OCI-LY7 (cell line): ENCODE measurements at regions not wholly inside any gene's neighbourhood (a gene's known extent, or its start where the extent isn't known, plus 50 kb on each side); places are given as distances from the start of the nearest gene placed in this dataset.

ENCODE experiments used
- BruUV-seq: library from RNA; stranded (reverse); fragments of 400-500 nt; replicated peaks from 2 replicates; lab custom pipeline; 2021; lab: Mats Ljungman, UMichigan
- CTCF ChIA-PET: fragments of 300-600 bp; sonication (Branson Sonifier 250); formaldehyde crosslinking; loops from one replicate; lab custom pipeline; 2022; ENCODE audit warnings: antibody characterized with exemption; ENCODE audit not compliant: unreplicated experiment; lab: Charles Lee
- POLR2A ChIA-PET: fragments of 300-600 bp; sonication (Branson Sonifier 250); formaldehyde crosslinking; loops from one replicate; lab custom pipeline; 2022; ENCODE audit warnings: antibody characterized with exemption; lab: Charles Lee
- DNase-seq: peaks from one replicate; pipeline ENCODE4 v3.0.0-alpha.2; 2015; ENCODE audit warnings: low spot score
- H2AFZ ChIP-seq: fragments of 200-600 bp; sonication (generic), shearing (Covaris generic); 2 replicates; pipeline ENCODE4 v1.6.1; 2014; ENCODE audit warnings: mild to moderate bottlenecking, antibody characterized with exemption, low read length, moderate library complexity
- H3K27ac ChIP-seq: fragments of 200-600 bp; sonication (generic); 2 replicates; pipeline ENCODE4 v1.5.1; 2014; ENCODE audit warnings: mixed run types, low read depth, mild to moderate bottlenecking, moderate library complexity, low read length, inconsistent platforms; ENCODE audit not compliant: poor library complexity, severe bottlenecking
- H3K36me3 ChIP-seq: fragments of 200-600 bp; sonication (generic); 2 replicates; pipeline ENCODE4 v1.6.1; 2014; ENCODE audit warnings: mild to moderate bottlenecking, antibody characterized with exemption, low read length, moderate library complexity, mixed read lengths; ENCODE audit not compliant: insufficient read depth
- H3K4me1 ChIP-seq: fragments of 200-600 bp; sonication (generic); 2 replicates; pipeline ENCODE4 v1.5.1; 2014; ENCODE audit warnings: mild to moderate bottlenecking, low read length; ENCODE audit not compliant: insufficient read depth, poor library complexity, severe bottlenecking
- H3K4me2 ChIP-seq: fragments of 200-600 bp; sonication (generic); 2 replicates; pipeline ENCODE4 v1.6.1; 2014; ENCODE audit warnings: mild to moderate bottlenecking, low read length
- H3K4me3 ChIP-seq: fragments of 200-600 bp; sonication (generic); 2 replicates; pipeline ENCODE4 v1.5.1; 2014; ENCODE audit warnings: mild to moderate bottlenecking, low read depth, low read length; ENCODE audit not compliant: poor library complexity, severe bottlenecking
- H3K79me2 ChIP-seq: fragments of 200-600 bp; sonication (generic); 2 replicates; pipeline ENCODE4 v1.6.1; 2016; ENCODE audit warnings: low read depth, mild to moderate bottlenecking, low read length, moderate library complexity, mixed read lengths; ENCODE audit not compliant: insufficient read depth
- H3K9me2 ChIP-seq: fragments of 200-600 bp; sonication (generic); 2 replicates; pipeline ENCODE4 v1.6.1; 2016; ENCODE audit warnings: mild to moderate bottlenecking, low read length, mixed read lengths; ENCODE audit not compliant: insufficient read depth
- H3K9me3 ChIP-seq: fragments of 200-600 bp; sonication (generic); 2 replicates; pipeline ENCODE4 v1.6.1; 2014; ENCODE audit warnings: mild to moderate bottlenecking, mixed run types, low read length, mixed read lengths
- H4K20me1 ChIP-seq: fragments of 200-600 bp; sonication (generic); 2 replicates; pipeline ENCODE4 v1.6.1; 2014; ENCODE audit warnings: mild to moderate bottlenecking, antibody characterized with exemption, low read length, moderate library complexity, mixed read lengths; ENCODE audit not compliant: insufficient read depth
- CTCF ChIP-seq: fragments of 200-600 bp; sonication (generic); conservative IDR thresholded peaks from 2 replicates; pipeline ENCODE4 v1.5.1; 2014; ENCODE audit warnings: mild to moderate bottlenecking, antibody characterized with exemption, low read length, moderate library complexity, mixed read lengths
- EZH2phosphoT487 ChIP-seq: fragments of 200-600 bp; sonication (generic); IDR thresholded peaks from 2 replicates; pipeline ENCODE4 v1.6.1; 2018; ENCODE audit warnings: low read depth, borderline replicate concordance, mild to moderate bottlenecking, mixed run types, antibody characterized with exemption, low read length, moderate library complexity, mixed read lengths
- intact Hi-C: fragments of 100-400 bp; cut with micrococcal nuclease; formaldehyde crosslinking; loops from one replicate; pipeline ENCODE4 v1.10.0; 2022; ENCODE audit not compliant: unreplicated experiment

- TF ChIP-seq EZH2phosphoT487: no peak
- TF ChIP-seq CTCF: no peak
- Histone ChIP-seq H3K9me3 (no peaks in the 10 kb centered on the region), H3K27ac (no peak overlapping the region), H3K36me3 (no peaks in the 10 kb centered on the region), H3K4me3 (no peak overlapping the region), H4K20me1 (no peaks in the 10 kb centered on the region), H3K79me2 (no peaks in the 10 kb centered on the region), H3K4me2 (peak overlapping the region; percentile 11), H3K4me1 (peaks cover 29% of the 10 kb centered on the region), H2AFZ (no peak overlapping the region), H3K9me2 (no peaks in the 10 kb centered on the region)
- DNase-seq: no peak
- intact Hi-C loops: no loop called here
- no TSS peak for BruUV-seq
- CTCF ChIA-PET: no interaction called here
- POLR2A ChIA-PET: interaction anchor here (0.7 to 1.3 kb wide), 2 partner anchors 9 kb away, joined by 3 read pairs; no protein-coding TSS in a partner anchor
Measured at GRCh38 chr6:40705354-40705753, 118.2 kb upstream of the LRFN2 start.

- H4K20me1 ChIP-seq: no peaks in the 10 kb centered on the region
- peaks cover 22% of the 10 kb centered on the region for H3K4me1 ChIP-seq
- H2AFZ ChIP-seq: no peak overlapping the region
- no peak for DNase-seq
- no peak overlapping the region for H3K4me2 ChIP-seq
- H3K9me2 ChIP-seq: no peaks in the 10 kb centered on the region
- intact Hi-C loops: no loop called here
- H3K36me3 ChIP-seq: no peaks in the 10 kb centered on the region
- H3K9me3 ChIP-seq: no peaks in the 10 kb centered on the region
- no peak overlapping the region for H3K4me3 ChIP-seq
- TF ChIP-seq EZH2phosphoT487: no peak
- no peak for TF ChIP-seq CTCF
- BruUV-seq: no TSS peak
- no peak overlapping the region for H3K27ac ChIP-seq
- ChIA-PET CTCF (no interaction called here), POLR2A (no interaction called here)
- no peaks in the 10 kb centered on the region for H3K79me2 ChIP-seq
Measured at GRCh38 chr6:40701352-40702007, 114.3 kb upstream of the LRFN2 start.

GRCh38 chr6:40700006-40700580 lies 112.9 kb upstream of the LRFN2 start:
- Histone ChIP-seq H4K20me1 (no peaks in the 10 kb centered on the region), H3K4me2 (no peak overlapping the region), H2AFZ (no peak overlapping the region), H3K4me1 (peaks cover 14% of the 10 kb centered on the region), H3K9me3 (no peaks in the 10 kb centered on the region), H3K36me3 (no peaks in the 10 kb centered on the region), H3K79me2 (no peaks in the 10 kb centered on the region), H3K9me2 (no peaks in the 10 kb centered on the region), H3K4me3 (no peak overlapping the region), H3K27ac (no peak overlapping the region)
- BruUV-seq: no TSS peak
- intact Hi-C loops: no loop called here
- TF ChIP-seq CTCF: no peak
- TF ChIP-seq EZH2phosphoT487: no peak
- DNase-seq: no peak
- CTCF ChIA-PET: no interaction called here
- POLR2A ChIA-PET: no interaction called here
